K562 (cell line): ENCODE measurements at regions not wholly inside any gene's neighbourhood (a gene's known extent, or its start where the extent isn't known, plus 50 kb on each side); places are given as distances from the start of the nearest gene placed in this dataset.
A peak's percentile ranks its signal among the peaks of the same experiment; 100 is the strongest.

Experiments
- ASH1L ChIP-seq: fragments of 450-650 bp; IDR thresholded peaks from 2 replicates; pipeline ENCODE4 v1.6.1; 2018; ENCODE audit warnings: borderline replicate concordance, mild to moderate bottlenecking, low read depth; ENCODE audit not compliant: partially characterized antibody
- BDP1 ChIP-seq: IDR thresholded peaks from 3 replicates; pipeline ENCODE4 v1.6.1; 2011; ENCODE audit not compliant: insufficient read length, insufficient read depth
- BMI1 ChIP-seq: fragments of 150-350 bp; IDR thresholded peaks from 2 replicates; pipeline ENCODE4 v1.6.1; 2014; ENCODE audit warnings: low read length
- BRD9 ChIP-seq: fragments of 450-650 bp; IDR thresholded peaks from 2 replicates; pipeline ENCODE4 v1.6.1; 2018; ENCODE audit warnings: low read depth; ENCODE audit not compliant: partially characterized antibody
- BRF1 ChIP-seq: IDR thresholded peaks from 3 replicates; pipeline ENCODE4 v1.6.1; 2011; ENCODE audit warnings: borderline replicate concordance, mild to moderate bottlenecking; ENCODE audit not compliant: insufficient read length; ENCODE audit errors: extremely low read depth
- CBFA2T2 ChIP-seq: fragments of 450-650 bp; conservative IDR thresholded peaks from 2 replicates; pipeline ENCODE4 v1.6.1; 2017; ENCODE audit warnings: mild to moderate bottlenecking
- CBX1 ChIP-seq: sonication (generic); IDR thresholded peaks from 2 replicates; pipeline ENCODE4 v1.6.1; 2016; ENCODE audit warnings: antibody characterized with exemption, low read depth, mild to moderate bottlenecking
- HDAC1 ChIP-seq, 2 experiments: fragments of 450-650 bp; IDR thresholded peaks; 2 replicates each; pipeline ENCODE4 v1.6.1; 2016 to 2017; ENCODE audit warnings: inconsistent platforms in 1 of 2, mild to moderate bottlenecking in 1 of 2, moderate library complexity in 1 of 2
- HDGF ChIP-seq: fragments of 450-650 bp; IDR thresholded peaks from 2 replicates; pipeline ENCODE4 v1.6.1; 2016
- HOXB6 ChIP-seq: fragments of 250-450 bp; sonication (Bioruptor Pico); IDR thresholded peaks from 2 replicates; pipeline ENCODE4 v1.5.1; 2022; ENCODE audit warnings: mild to moderate bottlenecking, borderline replicate concordance
- KDM1A ChIP-seq, 2 experiments: fragments of 450-650 bp; IDR thresholded peaks; 2 replicates each; pipeline ENCODE4 v1.6.1; 2016; ENCODE audit warnings: mild to moderate bottlenecking in 2 of 2
- SMARCC2 ChIP-seq: fragments of 450-650 bp; IDR thresholded peaks from 2 replicates; pipeline ENCODE4 v1.6.1; 2017; ENCODE audit warnings: antibody characterized with exemption, moderate library complexity, mild to moderate bottlenecking, low read depth
- TRIM24 ChIP-seq, 2 experiments: fragments of 450-650 bp; IDR thresholded peaks; 2 replicates each; pipeline ENCODE4 v1.6.1; 2016
- YY1 ChIP-seq, 3 experiments: IDR thresholded peaks; 2 replicates each; pipeline ENCODE4 v1.6.1; 2011; ENCODE audit warnings: low read length in 2 of 3, mild to moderate bottlenecking in 2 of 3, moderate library complexity in 2 of 3, borderline replicate concordance in 1 of 3, control low read depth in 1 of 3, low read depth in 1 of 3; ENCODE audit not compliant: insufficient read depth in 3 of 3, insufficient replicate concordance in 2 of 3, control insufficient read depth in 1 of 3, insufficient read length in 1 of 3; ENCODE audit errors: extremely low read depth in 1 of 3
- ZBTB8A ChIP-seq: fragments of 450-650 bp; IDR thresholded peaks from 2 replicates; pipeline ENCODE4 v1.6.1; 2018; ENCODE audit warnings: mild to moderate bottlenecking, moderate library complexity; ENCODE audit not compliant: partially characterized antibody
- ZNF224 ChIP-seq: sonication (generic); formaldehyde crosslinking; IDR thresholded peaks from 2 replicates; pipeline ENCODE4 v1.8.0; 2022; ENCODE audit warnings: mild to moderate bottlenecking, missing genetic modification reagents
- ZNF384 ChIP-seq: IDR thresholded peaks from 2 replicates; pipeline ENCODE4 v1.6.1; 2012; ENCODE audit warnings: low read depth, low read length, improper control_type of control experiment
- ZNF668 ChIP-seq: fragments of 250-450 bp; sonication (Bioruptor Pico); IDR thresholded peaks from 2 replicates; pipeline ENCODE4 v1.8.0; 2022; ENCODE audit warnings: mild to moderate bottlenecking, inconsistent platforms
- TF ChIP-seq, protein P1 (sequence below), 2 experiments: fragments of 450-650 bp in 1 of 2; IDR thresholded peaks; 2 replicates each; pipeline ENCODE4 v1.6.1; 2011 to 2017; ENCODE audit warnings: low read depth in 2 of 2, antibody characterized with exemption in 1 of 2, borderline replicate concordance in 1 of 2, low read length in 1 of 2, mild to moderate bottlenecking in 1 of 2, mixed read lengths in 1 of 2; ENCODE audit not compliant: control insufficient read depth in 1 of 2
- TF ChIP-seq, protein P2 (sequence below), 2 experiments: fragments of 200-800 bp in 1 of 2; sonication (Bioruptor generic) in 1 of 2; sonication (generic) in 1 of 2; formaldehyde crosslinking in 1 of 2; IDR thresholded peaks in 1 of 2; conservative IDR thresholded peaks in 1 of 2; 2 replicates each; pipeline versions ENCODE4 v1.5.0 to v1.6.1; 2016 to 2020; ENCODE audit warnings: missing compliant biosample characterization in 1 of 2, missing genetic modification characterization in 1 of 2, missing genetic modification reagents in 1 of 2

- TF ChIP-seq, protein P1, sequence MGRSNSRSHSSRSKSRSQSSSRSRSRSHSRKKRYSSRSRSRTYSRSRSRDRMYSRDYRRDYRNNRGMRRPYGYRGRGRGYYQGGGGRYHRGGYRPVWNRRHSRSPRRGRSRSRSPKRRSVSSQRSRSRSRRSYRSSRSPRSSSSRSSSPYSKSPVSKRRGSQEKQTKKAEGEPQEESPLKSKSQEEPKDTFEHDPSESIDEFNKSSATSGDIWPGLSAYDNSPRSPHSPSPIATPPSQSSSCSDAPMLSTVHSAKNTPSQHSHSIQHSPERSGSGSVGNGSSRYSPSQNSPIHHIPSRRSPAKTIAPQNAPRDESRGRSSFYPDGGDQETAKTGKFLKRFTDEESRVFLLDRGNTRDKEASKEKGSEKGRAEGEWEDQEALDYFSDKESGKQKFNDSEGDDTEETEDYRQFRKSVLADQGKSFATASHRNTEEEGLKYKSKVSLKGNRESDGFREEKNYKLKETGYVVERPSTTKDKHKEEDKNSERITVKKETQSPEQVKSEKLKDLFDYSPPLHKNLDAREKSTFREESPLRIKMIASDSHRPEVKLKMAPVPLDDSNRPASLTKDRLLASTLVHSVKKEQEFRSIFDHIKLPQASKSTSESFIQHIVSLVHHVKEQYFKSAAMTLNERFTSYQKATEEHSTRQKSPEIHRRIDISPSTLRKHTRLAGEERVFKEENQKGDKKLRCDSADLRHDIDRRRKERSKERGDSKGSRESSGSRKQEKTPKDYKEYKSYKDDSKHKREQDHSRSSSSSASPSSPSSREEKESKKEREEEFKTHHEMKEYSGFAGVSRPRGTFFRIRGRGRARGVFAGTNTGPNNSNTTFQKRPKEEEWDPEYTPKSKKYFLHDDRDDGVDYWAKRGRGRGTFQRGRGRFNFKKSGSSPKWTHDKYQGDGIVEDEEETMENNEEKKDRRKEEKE (IDR thresholded peaks at IDR 0.05; ENCODE audit: borderline replicate concordance in 1 of 2, control insufficient read depth in 1 of 2, low read depth in 2 of 2, low read length in 1 of 2), result peak in 1 of 2 experiments; percentile 88; a peak in 2 of 4 replicates
- peak in 1 of 3 experiments; percentile 14 for TF ChIP-seq YY1 (IDR thresholded peaks at IDR 0.05; ENCODE audit: borderline replicate concordance in 1 of 3, control insufficient read depth in 1 of 3, extremely low read depth in 1 of 3, insufficient read depth in 3 of 3, insufficient read length in 1 of 3, insufficient replicate concordance in 2 of 3, low read depth in 1 of 3, low read length in 2 of 3)
- TF ChIP-seq TRIM24 (IDR thresholded peaks at IDR 0.05), result peak; percentile 99
- peak; percentile 98 to 99 for TF ChIP-seq KDM1A (IDR thresholded peaks at IDR 0.05)
- peak; percentile 52 for TF ChIP-seq BRD9
- TF ChIP-seq CBX1, result 0 out of 2 replicates have a peak, but pooled peaks have one; percentile 78
- no peak for TF ChIP-seq ZNF384
- TF ChIP-seq BRF1, result no peak
- TF ChIP-seq HDAC1 (IDR thresholded peaks at IDR 0.05), result no peak; a peak in 3 of 4 replicates
- TF ChIP-seq, protein P2, sequence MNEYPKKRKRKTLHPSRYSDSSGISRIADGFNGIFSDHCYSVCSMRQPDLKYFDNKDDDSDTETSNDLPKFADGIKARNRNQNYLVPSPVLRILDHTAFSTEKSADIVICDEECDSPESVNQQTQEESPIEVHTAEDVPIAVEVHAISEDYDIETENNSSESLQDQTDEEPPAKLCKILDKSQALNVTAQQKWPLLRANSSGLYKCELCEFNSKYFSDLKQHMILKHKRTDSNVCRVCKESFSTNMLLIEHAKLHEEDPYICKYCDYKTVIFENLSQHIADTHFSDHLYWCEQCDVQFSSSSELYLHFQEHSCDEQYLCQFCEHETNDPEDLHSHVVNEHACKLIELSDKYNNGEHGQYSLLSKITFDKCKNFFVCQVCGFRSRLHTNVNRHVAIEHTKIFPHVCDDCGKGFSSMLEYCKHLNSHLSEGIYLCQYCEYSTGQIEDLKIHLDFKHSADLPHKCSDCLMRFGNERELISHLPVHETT (CRISPR knock-in tag; conservative IDR thresholded peaks at IDR 0.05 in 1 of 2, IDR thresholded peaks at IDR 0.05 in 1 of 2), result peak in 1 of 2 experiments; percentile 90; a peak in 2 of 4 replicates
- no peak for TF ChIP-seq ZNF224 (CRISPR knock-in tag)
- TF ChIP-seq HDGF, result no peak
- peak; percentile 100 for TF ChIP-seq CBFA2T2
- no peak for TF ChIP-seq BMI1
- TF ChIP-seq ASH1L, result no peak
- TF ChIP-seq SMARCC2, result peak; percentile 100
- no peak for TF ChIP-seq BDP1
- no peak for TF ChIP-seq ZBTB8A
- TF ChIP-seq HOXB6, result no peak
- TF ChIP-seq ZNF668 (CRISPR knock-in tag), result no peak
Observed at GRCh38 chr2:11967946-11968465, 221.6 kb downstream of the LPIN1 start (continued).
